Fibroblast of pulmonary artery (primary cell): ENCODE measurements at regions not wholly inside any gene's neighbourhood (a gene's known extent, or its start where the extent isn't known, plus 50 kb on each side); places are given as distances from the start of the nearest gene placed in this dataset.

Experiments
- DNase-seq: peaks from one replicate; pipeline ENCODE4 v3.0.0-alpha.2; 2010; ENCODE audit warnings: low read depth
- H3K4me3 ChIP-seq: replicated peaks from 2 replicates; pipeline ENCODE4 v1.5.1; 2011; ENCODE audit warnings: low read depth, mild to moderate bottlenecking, control low read depth, low read length, moderate library complexity
- TF ChIP-seq, protein P1 (sequence below): IDR thresholded peaks from 2 replicates; pipeline ENCODE4 v1.5.1; 2011; ENCODE audit warnings: mild to moderate bottlenecking, control low read depth, low read length, inconsistent platforms; ENCODE audit errors: missing control alignments

DNA sequence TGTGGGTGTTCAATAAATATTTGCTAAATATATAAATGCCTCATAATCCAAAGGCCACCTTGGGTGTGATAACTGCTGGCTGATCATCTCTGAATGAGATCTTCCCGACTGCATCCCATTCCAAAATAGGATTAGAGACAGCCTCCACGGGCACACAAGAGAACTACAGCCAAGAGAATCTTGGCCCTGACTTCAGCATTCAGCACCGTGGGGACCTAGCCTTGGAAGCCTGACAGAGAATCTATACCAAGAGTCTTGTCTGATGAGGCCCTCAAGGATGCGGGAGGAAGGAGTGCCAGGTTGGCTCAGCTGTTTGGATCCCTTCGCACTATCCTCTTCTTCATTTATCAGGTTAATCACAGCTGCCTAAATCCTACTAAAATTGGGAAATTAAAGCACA lies 85.8 kb downstream of the RBM43 start:
- no peak for DNase-seq
- TF ChIP-seq, protein P1, sequence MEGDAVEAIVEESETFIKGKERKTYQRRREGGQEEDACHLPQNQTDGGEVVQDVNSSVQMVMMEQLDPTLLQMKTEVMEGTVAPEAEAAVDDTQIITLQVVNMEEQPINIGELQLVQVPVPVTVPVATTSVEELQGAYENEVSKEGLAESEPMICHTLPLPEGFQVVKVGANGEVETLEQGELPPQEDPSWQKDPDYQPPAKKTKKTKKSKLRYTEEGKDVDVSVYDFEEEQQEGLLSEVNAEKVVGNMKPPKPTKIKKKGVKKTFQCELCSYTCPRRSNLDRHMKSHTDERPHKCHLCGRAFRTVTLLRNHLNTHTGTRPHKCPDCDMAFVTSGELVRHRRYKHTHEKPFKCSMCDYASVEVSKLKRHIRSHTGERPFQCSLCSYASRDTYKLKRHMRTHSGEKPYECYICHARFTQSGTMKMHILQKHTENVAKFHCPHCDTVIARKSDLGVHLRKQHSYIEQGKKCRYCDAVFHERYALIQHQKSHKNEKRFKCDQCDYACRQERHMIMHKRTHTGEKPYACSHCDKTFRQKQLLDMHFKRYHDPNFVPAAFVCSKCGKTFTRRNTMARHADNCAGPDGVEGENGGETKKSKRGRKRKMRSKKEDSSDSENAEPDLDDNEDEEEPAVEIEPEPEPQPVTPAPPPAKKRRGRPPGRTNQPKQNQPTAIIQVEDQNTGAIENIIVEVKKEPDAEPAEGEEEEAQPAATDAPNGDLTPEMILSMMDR, result no peak
- no peak overlapping the region for H3K4me3 ChIP-seq

DNA sequence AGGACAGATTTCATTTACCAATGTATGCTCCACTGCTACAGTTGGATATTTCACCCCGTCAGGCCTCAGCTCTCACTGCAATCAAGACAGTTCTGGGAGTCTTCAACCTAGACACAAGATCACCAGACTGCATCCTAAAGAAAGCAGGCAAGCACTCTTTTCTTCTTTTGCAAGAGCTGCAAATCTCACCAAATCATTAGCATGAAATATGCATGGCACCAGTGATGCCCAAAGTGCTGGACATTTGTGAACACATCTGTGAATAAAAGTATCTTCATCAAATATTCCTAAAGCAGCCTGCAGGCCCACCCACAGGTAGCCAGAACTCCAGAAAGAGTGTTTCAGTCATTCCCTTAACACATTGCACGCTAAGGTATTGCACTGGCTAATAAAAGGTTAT lies 87.5 kb downstream of the RBM43 start:
- H3K4me3 ChIP-seq, result no peak overlapping the region
- no peak for DNase-seq
- TF ChIP-seq, protein P1, result no peak

DNA sequence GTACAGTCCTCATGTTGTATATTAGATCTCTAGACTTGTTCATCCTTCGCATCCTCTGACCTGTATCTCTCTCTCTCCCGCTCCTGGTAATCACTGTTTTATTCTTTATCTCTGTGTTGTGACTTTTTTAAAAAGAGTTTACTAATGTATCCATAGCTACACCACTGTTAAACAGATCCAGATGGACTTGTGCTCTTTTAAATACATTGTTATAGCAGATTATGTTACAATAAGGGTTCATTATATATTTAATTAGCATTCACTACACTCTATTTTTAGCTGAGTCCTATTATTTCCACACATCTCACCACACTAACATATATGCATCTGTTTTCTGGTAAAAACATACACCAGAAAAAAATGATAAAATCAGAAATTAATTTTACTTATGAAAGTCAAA lies 90.5 kb downstream of the RBM43 start:
- TF ChIP-seq, protein P1, result no peak
- no peak overlapping the region for H3K4me3 ChIP-seq
- no peak for DNase-seq

DNA sequence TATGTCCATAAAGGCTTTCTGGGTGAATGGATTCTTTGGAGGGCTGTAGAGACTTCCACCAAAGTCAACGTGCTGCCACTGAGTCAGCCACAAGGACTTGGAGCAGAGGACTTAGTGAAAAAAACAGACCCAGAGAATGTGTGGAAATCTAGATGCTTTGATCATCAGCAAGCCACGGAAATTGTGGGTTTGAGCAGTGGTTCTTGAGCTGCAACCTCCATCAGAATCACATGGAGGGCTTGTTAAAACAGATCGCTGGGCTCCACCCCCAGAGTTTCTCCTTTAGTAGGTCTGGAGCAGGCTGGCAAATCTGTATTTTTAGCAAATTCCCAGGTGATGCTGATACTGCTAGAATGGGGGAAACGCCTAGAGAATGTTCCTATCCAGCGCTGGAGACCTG lies 95.3 kb downstream of the RBM43 start:
- H3K4me3 ChIP-seq, result no peak overlapping the region
- TF ChIP-seq, protein P1, result no peak
- DNase-seq, result no peak

DNA sequence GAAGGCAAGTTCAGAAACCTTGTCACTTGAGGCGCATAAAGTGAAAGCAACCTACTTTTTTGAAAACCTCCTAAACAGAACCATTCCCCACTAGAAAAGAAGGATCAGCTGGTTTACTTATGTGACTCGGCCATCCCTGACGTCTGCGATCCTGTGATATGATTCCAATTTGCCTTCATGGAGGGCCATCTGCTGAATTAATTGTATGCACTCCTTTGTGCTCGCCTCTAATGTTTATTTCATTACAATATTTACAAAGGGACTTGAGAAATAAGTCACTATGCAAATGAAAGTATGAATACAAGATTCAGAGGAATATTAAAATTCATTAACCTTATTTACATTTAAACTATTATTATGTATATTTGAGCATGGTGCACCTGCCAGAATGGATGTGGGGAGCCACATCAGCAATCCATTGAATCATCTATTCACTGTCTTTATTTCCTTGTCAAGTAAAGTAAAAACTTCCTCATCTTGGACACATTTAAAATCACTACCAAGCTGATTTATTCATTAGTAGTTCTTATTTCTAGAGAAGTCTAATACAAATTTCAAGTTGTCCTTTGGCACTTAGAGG lies 96.5 kb downstream of the RBM43 start:
- H3K4me3 ChIP-seq, result no peak overlapping the region
- TF ChIP-seq, protein P1, result no peak
- no peak for DNase-seq

DNA sequence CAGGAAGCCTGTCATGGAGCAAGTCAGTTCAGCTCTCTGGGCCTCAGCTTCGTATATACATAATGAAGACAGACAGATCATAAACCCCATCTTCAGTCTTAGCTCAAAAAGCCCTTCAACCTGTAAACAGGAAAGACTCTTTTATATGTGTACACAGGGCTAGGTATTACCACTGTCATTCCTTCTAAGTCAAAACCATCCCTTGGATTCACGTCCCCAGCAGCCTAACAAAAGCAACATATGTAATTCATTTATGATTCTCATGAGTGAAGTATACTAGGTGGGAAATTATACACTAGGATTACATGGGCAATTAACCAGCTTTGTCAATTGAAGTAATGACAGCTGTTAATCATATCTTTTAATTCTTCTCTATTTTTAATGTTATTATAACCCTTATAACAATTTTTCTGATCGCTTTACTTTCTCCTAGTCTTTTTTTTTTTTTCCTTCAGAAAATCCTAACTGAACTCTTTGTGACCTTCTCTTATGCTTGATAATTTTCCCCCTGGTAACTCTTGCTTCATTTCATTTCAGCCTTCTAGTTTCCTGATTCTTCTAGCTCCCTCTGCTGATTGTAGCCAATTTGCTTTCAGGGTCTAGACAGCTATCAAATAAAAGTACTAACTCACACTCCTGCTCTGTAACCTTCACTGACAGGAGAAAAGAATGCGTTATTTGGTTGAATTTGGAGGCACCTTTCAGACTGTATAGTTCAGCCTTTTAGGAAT lies 99.7 kb downstream of the RBM43 start:
- H3K4me3 ChIP-seq, result no peak overlapping the region
- TF ChIP-seq, protein P1, result peak; percentile 67
- peak; percentile 69 for DNase-seq
